ENCODE measurements at regions not wholly inside any gene's neighbourhood (a gene's known extent, or its start where the extent isn't known, plus 50 kb on each side); places are given as distances from the start of the nearest gene placed in this dataset.

GRCh38 chr16:6884002-6884401 lies 448.6 kb upstream of the RBFOX1 start (continued):
- TF ChIP-seq ZNF462 (CRISPR knock-in tag; IDR thresholded peaks at IDR 0.05) (no peak), ZNF331 (CRISPR knock-in tag; IDR thresholded peaks at IDR 0.05; ENCODE audit: low read depth) (no peak), JUNB (IDR thresholded peaks at IDR 0.05; ENCODE audit: unreplicated experiment) (no peak)

GRCh38 chr16:6880263-6880662 lies 452.4 kb upstream of the RBFOX1 start:
- no peaks in the 10 kb centered on the region for H3K9me2 ChIP-seq (ENCODE audit: insufficient read depth)
- no peak overlapping the region for H3K4me3 Mint-ChIP-seq
- no peaks in the 10 kb centered on the region for H3F3A ChIP-seq (replicated peaks; ENCODE audit: low read depth)
- no peaks in the 10 kb centered on the region for H4K20me1 ChIP-seq (replicated peaks; ENCODE audit: insufficient read depth)
- no peak overlapping the region for H3K4me3 ChIP-seq
- H3K4me1 Mint-ChIP-seq, result no peaks in the 10 kb centered on the region
- H3K27me3 Mint-ChIP-seq (ENCODE audit: insufficient read depth, low read depth, poor library complexity), result no peaks in the 10 kb centered on the region
- H3K27ac ChIP-seq (ENCODE audit: low read depth), result no peak overlapping the region
- no peak for ATAC-seq
- H3K4me2 ChIP-seq, result no peak overlapping the region
- H2AFZ ChIP-seq, result no peak overlapping the region
- H3K27ac Mint-ChIP-seq, result no peak overlapping the region
- DNase-seq (ENCODE audit: low spot score), result no peak
- H3K27me3 ChIP-seq (ENCODE audit: insufficient read depth), result no peaks in the 10 kb centered on the region
- H3K79me2 ChIP-seq (replicated peaks; ENCODE audit: insufficient read depth), result no peaks in the 10 kb centered on the region
- peaks cover 83% of the 10 kb centered on the region for H3K9me3 Mint-ChIP-seq
- H3K4me1 ChIP-seq (ENCODE audit: insufficient read depth), result no peaks in the 10 kb centered on the region
- peaks cover 2% of the 10 kb centered on the region; the same call in 2 of the 3 replicates for H3K36me3 Mint-ChIP-seq (ENCODE audit: low read depth)
- H3K36me3 ChIP-seq (ENCODE audit: insufficient read depth), result peaks cover 5% of the 10 kb centered on the region; the same call in 1 of the 2 replicates
- TF ChIP-seq CTCF (conservative IDR thresholded peaks at IDR 0.05; ENCODE audit: low read depth in 2 of 2) (no peak), EZH2 (IDR thresholded peaks at IDR 0.05; ENCODE audit: low read depth, unreplicated experiment) (no peak), CREB1 (CRISPR knock-in tag; IDR thresholded peaks at IDR 0.05; ENCODE audit: low read depth) (no peak), ZNF114 (CRISPR knock-in tag; IDR thresholded peaks at IDR 0.05) (no peak), ZNF462 (CRISPR knock-in tag; IDR thresholded peaks at IDR 0.05) (no peak), ZNF331 (CRISPR knock-in tag; IDR thresholded peaks at IDR 0.05; ENCODE audit: low read depth) (no peak), STAT1 (IDR thresholded peaks at IDR 0.05; ENCODE audit: unreplicated experiment) (no peak)
